Sigmoid colon (tissue), 6 donors: ENCODE measurements at regions not wholly inside any gene's neighbourhood (a gene's known extent, or its start where the extent isn't known, plus 50 kb on each side); places are given as distances from the start of the nearest gene placed in this dataset.

ENCODE experiments used
- DNase-seq: peaks from one replicate; pipeline ENCODE4 v3.0.0-alpha.2; 2019
- H3K27ac ChIP-seq, 4 donors: fragments of 200-600 bp; sonication (generic); one replicate each; pipeline ENCODE4 v1.5.1; 2016 to 2019; ENCODE audit warnings: mild to moderate bottlenecking in 1 of 4
- H3K27me3 ChIP-seq, 3 donors: fragments of 200-600 bp; sonication (generic); one replicate each; pipeline ENCODE4 v1.5.1; 2019; ENCODE audit warnings: mild to moderate bottlenecking in 1 of 3
- H3K36me3 ChIP-seq, 4 donors: fragments of 200-600 bp; sonication (generic); one replicate each; pipeline ENCODE4 v1.5.1; 2016 to 2019
- H3K4me1 ChIP-seq, 4 donors: fragments of 200-600 bp; sonication (generic); one replicate each; pipeline ENCODE4 v1.5.1; 2017 to 2019
- H3K4me3 ChIP-seq, 4 donors: fragments of 200-600 bp; sonication (generic); one replicate each; pipeline ENCODE4 v1.5.1; 2017 to 2019; ENCODE audit warnings: mild to moderate bottlenecking in 2 of 4, moderate library complexity in 1 of 4
- H3K9me3 ChIP-seq, 4 donors: fragments of 200-600 bp in 3 of 4; sonication (generic) in 3 of 4; one replicate each; pipeline versions ENCODE4 v1.5.1 to v1.6.1; 2013 to 2019
- EP300 ChIP-seq, 4 donors: sonication (generic); formaldehyde crosslinking; IDR thresholded peaks; one replicate each; pipeline ENCODE4 v1.6.1; 2017; ENCODE audit warnings: antibody characterized with exemption in 4 of 4
- POLR2A ChIP-seq, 2 donors: fragments of 450-650 bp; IDR thresholded peaks; one replicate each; pipeline ENCODE4 v1.6.1; 2016; ENCODE audit warnings: antibody characterized with exemption in 2 of 2, mild to moderate bottlenecking in 2 of 2, moderate library complexity in 2 of 2
- POLR2AphosphoS5 ChIP-seq, 4 donors: sonication (generic); formaldehyde crosslinking; IDR thresholded peaks; one replicate each; pipeline ENCODE4 v1.6.1; 2017; ENCODE audit warnings: antibody characterized with exemption in 4 of 4
- WGBS, 2 donors: extraction: QIAGEN DNeasy Blood & Tissue Kit; methylation state at CpG; one replicate each; pipeline ENCODE4 v1.1.7; 2013; 5-methylcytosine and 5-hydroxymethylcytosine counted together
- intact Hi-C: fragments of 100-400 bp; cut with DNase I; formaldehyde crosslinking; loops from one replicate; pipeline ENCODE4 v1.15.1; 2023
- TF ChIP-seq, protein P1 (sequence below), 4 experiments: fragments of 450-650 bp in 3 of 4; fragments of 200-600 bp in 1 of 4; IDR thresholded peaks; one replicate each; pipeline ENCODE4 v1.5.1; 2016 to 2019; ENCODE audit warnings: antibody characterized with exemption in 4 of 4, mild to moderate bottlenecking in 3 of 4, moderate library complexity in 2 of 4
- donor health status: healthy with polysubstance abuse.
- donor health status: healthy.

DNA sequence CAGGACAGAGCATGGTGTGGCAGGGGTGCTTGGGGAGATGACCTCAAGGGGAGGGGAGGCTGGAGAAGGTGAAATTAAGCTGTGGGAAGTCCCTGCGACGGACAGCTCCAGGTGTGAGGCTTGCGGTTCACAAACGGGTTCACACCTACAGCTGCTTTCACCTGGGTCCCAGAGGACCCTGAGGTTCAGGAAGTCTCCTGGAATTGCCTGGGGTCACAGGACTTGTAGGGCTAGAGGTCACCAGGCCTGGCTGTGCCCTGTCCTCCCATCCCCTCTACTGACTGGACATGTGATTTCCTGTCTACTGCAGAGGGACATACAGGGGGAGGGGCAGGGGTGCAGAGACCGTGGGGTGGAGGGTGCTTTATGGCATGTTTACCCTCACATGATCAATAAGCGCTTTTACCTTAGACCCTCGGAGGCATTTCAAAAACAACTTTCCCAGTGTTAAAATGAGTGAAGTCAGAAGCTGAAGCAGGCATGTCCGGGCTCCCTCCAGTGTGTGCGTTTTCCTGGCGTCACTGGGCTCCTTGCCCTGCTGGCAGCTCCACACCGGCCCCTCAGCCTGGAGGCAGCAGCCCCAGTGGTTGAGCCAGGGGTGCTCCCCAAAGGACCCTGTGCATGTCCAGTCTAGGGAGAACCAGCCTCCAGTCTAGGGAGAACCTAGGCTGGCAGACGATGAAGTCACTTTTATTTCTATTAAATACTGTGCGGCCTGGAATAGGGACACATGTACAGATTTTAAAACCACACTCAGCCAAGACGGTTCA lies 66.6 kb upstream of the IGFBP3 start:
- DNase-seq = no peak
- no peaks in the 10 kb centered on the region for H3K4me1 ChIP-seq
- no peaks in the 10 kb centered on the region for H3K27me3 ChIP-seq
- H3K9me3 ChIP-seq = no peaks in the 10 kb centered on the region
- H3K36me3 ChIP-seq = no peaks in the 10 kb centered on the region
- H3K27ac ChIP-seq = no peak overlapping the region
- no peak overlapping the region for H3K4me3 ChIP-seq
- WGBS, 2 donors = 74 to 82% methylated on average over 14 of the region's 14 CpGs
- intact Hi-C loops = no loop called here
- no peak for TF ChIP-seq POLR2A (IDR thresholded peaks at IDR 0.05)
- no peak for TF ChIP-seq EP300 (IDR thresholded peaks at IDR 0.05)
- TF ChIP-seq, protein P1, sequence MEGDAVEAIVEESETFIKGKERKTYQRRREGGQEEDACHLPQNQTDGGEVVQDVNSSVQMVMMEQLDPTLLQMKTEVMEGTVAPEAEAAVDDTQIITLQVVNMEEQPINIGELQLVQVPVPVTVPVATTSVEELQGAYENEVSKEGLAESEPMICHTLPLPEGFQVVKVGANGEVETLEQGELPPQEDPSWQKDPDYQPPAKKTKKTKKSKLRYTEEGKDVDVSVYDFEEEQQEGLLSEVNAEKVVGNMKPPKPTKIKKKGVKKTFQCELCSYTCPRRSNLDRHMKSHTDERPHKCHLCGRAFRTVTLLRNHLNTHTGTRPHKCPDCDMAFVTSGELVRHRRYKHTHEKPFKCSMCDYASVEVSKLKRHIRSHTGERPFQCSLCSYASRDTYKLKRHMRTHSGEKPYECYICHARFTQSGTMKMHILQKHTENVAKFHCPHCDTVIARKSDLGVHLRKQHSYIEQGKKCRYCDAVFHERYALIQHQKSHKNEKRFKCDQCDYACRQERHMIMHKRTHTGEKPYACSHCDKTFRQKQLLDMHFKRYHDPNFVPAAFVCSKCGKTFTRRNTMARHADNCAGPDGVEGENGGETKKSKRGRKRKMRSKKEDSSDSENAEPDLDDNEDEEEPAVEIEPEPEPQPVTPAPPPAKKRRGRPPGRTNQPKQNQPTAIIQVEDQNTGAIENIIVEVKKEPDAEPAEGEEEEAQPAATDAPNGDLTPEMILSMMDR (IDR thresholded peaks at IDR 0.05) = no peak
- TF ChIP-seq POLR2AphosphoS5 (IDR thresholded peaks at IDR 0.05) = no peak

DNA sequence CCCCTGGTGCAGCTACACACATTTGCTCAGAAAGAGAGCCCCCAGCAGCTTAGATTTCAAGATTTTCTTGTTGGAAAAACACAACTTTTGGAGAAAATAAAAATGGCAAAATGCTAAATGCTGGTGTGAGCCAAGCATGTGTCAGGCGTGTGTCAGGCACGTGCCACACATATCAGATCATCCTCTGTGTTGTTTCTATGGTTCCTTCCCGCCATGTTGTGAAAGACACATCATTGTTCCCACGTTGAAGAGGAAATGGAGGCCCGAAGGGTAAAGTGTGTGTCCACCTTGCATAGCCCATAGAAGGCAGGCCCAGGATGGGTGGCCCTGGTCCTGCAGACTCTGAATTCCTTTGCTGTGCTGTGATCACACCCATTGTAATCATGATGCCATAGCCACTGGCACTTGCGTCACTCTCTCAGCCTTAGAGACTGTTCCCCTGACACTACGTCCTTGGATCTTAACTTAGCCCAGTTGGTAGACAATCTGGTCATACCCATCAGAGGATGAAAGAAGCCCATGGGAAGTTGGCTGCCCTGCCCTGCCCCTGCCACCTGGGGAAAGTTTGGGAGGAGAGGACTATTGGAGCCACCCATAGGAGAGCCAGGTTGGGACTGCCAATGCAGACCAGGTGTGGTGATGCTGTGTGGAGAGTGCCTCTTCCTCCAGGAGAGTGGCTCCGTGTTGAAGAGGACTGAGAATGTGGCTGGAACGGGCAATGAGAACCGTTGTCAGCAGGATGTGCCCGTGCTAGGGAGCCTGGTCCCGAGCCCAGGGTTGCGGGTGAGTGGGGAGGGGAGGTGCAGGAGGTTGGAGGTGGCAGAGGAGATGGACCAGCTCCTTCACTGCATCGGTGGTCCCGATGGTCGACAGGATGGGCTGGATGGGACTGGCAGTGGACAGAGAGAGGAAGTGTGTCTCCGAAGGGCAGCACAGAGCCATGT lies 65.6 kb upstream of the IGFBP3 start:
- intact Hi-C loops = no loop called here
- Histone ChIP-seq H3K27me3 (no peaks in the 10 kb centered on the region), H3K9me3 (no peaks in the 10 kb centered on the region), H3K36me3 (no peaks in the 10 kb centered on the region), H3K27ac (no peak overlapping the region), H3K4me3 (no peak overlapping the region), H3K4me1 (no peaks in the 10 kb centered on the region)
- DNase-seq = no peak
- WGBS, 2 donors = 88 to 94% methylated on average over 17 of the region's 17 CpGs
- TF ChIP-seq, protein P1 (IDR thresholded peaks at IDR 0.05) = no peak
- TF ChIP-seq POLR2AphosphoS5 (IDR thresholded peaks at IDR 0.05) (no peak), POLR2A (IDR thresholded peaks at IDR 0.05) (no peak), EP300 (IDR thresholded peaks at IDR 0.05) (no peak)

GRCh38 chr7:45985902-45986301 lies 64.8 kb upstream of the IGFBP3 start:
- H3K27ac ChIP-seq = no peak overlapping the region
- peaks cover 0 to 3% (median 0%) of the 10 kb centered on the region in 4 donors for H3K4me1 ChIP-seq
- no peak overlapping the region for H3K4me3 ChIP-seq
- no peaks in the 10 kb centered on the region for H3K9me3 ChIP-seq
- H3K27me3 ChIP-seq = no peaks in the 10 kb centered on the region
- TF ChIP-seq POLR2A (IDR thresholded peaks at IDR 0.05) (no peak), EP300 (IDR thresholded peaks at IDR 0.05) (no peak), POLR2AphosphoS5 (IDR thresholded peaks at IDR 0.05) (no peak)
- TF ChIP-seq, protein P1 (IDR thresholded peaks at IDR 0.05) = no peak
- H3K36me3 ChIP-seq = no peaks in the 10 kb centered on the region
- WGBS, 2 donors = 37 to 61% methylated on average over 4 of the region's 4 CpGs
- intact Hi-C loops = no loop called here
- DNase-seq = no peak

GRCh38 chr7:45984386-45985295 lies 63.6 kb upstream of the IGFBP3 start:
- no peak overlapping the region for H3K27ac ChIP-seq
- H3K36me3 ChIP-seq = no peaks in the 10 kb centered on the region
- no peak for DNase-seq
- H3K9me3 ChIP-seq = no peaks in the 10 kb centered on the region
- no peak for TF ChIP-seq EP300 (IDR thresholded peaks at IDR 0.05)
- TF ChIP-seq, protein P1 (IDR thresholded peaks at IDR 0.05) = no peak
- H3K4me3 ChIP-seq = no peak overlapping the region
- H3K27me3 ChIP-seq = no peaks in the 10 kb centered on the region
- intact Hi-C loops = no loop called here
- WGBS, 2 donors = 54 to 74% methylated on average over 6 of the region's 6 CpGs
- peaks cover 0 to 11% (median 0%) of the 10 kb centered on the region in 4 donors for H3K4me1 ChIP-seq
